Prostate gland (tissue), 2 donors: ENCODE measurements at regions not wholly inside any gene's neighbourhood (a gene's known extent, or its start where the extent isn't known, plus 50 kb on each side); places are given as distances from the start of the nearest gene placed in this dataset.

Experiments
- DNase-seq: peaks from one replicate; pipeline ENCODE4 v3.0.0-alpha.2; 2019; ENCODE audit warnings: low spot score
- H3K27ac ChIP-seq, 2 donors: fragments of 200-600 bp; sonication (generic); 2 replicates each; pipeline ENCODE4 v1.5.1; 2017 to 2019
- H3K27me3 ChIP-seq: fragments of 200-600 bp; sonication (generic); replicated peaks from 2 replicates; pipeline ENCODE4 v1.5.1; 2019; ENCODE audit not compliant: insufficient read depth
- H3K36me3 ChIP-seq, 2 donors: fragments of 200-600 bp; sonication (generic); 1 replicate in 1 of 2; 2 replicates in 1 of 2; pipeline versions ENCODE4 v1.5.1 to v1.8.1; 2017 to 2019
- H3K4me1 ChIP-seq: fragments of 200-600 bp; sonication (generic); replicated peaks from 2 replicates; pipeline ENCODE4 v1.5.1; 2019
- H3K4me3 ChIP-seq, 2 donors: fragments of 200-600 bp; sonication (generic); 2 replicates each; pipeline ENCODE4 v1.5.1; 2017 to 2019
- H3K9me3 ChIP-seq: fragments of 200-600 bp; sonication (generic); 2 replicates; pipeline ENCODE4 v1.5.1; 2017
- CTCF ChIP-seq, 4 experiments: fragments of 200-600 bp in 2 of 4; fragments of 450-650 bp in 2 of 4; sonication (generic) in 2 of 4; IDR thresholded peaks; 1 replicate in 3 of 4; 2 replicates in 1 of 4; pipeline ENCODE4 v1.5.1; 2016 to 2019; ENCODE audit warnings: antibody characterized with exemption in 4 of 4, mild to moderate bottlenecking in 2 of 4, moderate library complexity in 2 of 4
- POLR2A ChIP-seq: fragments of 450-650 bp; IDR thresholded peaks from one replicate; pipeline ENCODE4 v1.6.1; 2016; ENCODE audit warnings: antibody characterized with exemption, mild to moderate bottlenecking
- POLR2AphosphoS5 ChIP-seq: sonication (generic); formaldehyde crosslinking; IDR thresholded peaks from one replicate; pipeline ENCODE4 v1.6.1; 2017; ENCODE audit warnings: antibody characterized with exemption
- WGBS: methylation state at CpG from one replicate; pipeline ENCODE4 v1.1.5; 2018; 5-methylcytosine and 5-hydroxymethylcytosine counted together
- intact Hi-C: fragments of 100-400 bp; cut with DNase I; formaldehyde crosslinking; loops from one replicate; pipeline ENCODE4 v1.14.2; 2022

- H3K27ac ChIP-seq: no peak overlapping the region
- no peaks in the 10 kb centered on the region for H3K27me3 ChIP-seq
- TF ChIP-seq POLR2A: no peak
- no peak for TF ChIP-seq POLR2AphosphoS5
- TF ChIP-seq CTCF (IDR thresholded peaks at IDR 0.05): no peak
- H3K36me3 ChIP-seq: no peaks in the 10 kb centered on the region
- intact Hi-C loops: no loop called here
- no peak overlapping the region for H3K4me3 ChIP-seq
- no peak for DNase-seq
- H3K9me3 ChIP-seq: no peaks in the 10 kb centered on the region
- no peaks in the 10 kb centered on the region for H3K4me1 ChIP-seq
These were observed 908.1 kb upstream of the ALCAM start for GRCh38 chr3:104458657-104459056.

- Histone ChIP-seq H3K36me3 (no peaks in the 10 kb centered on the region), H3K9me3 (no peaks in the 10 kb centered on the region), H3K4me1 (no peaks in the 10 kb centered on the region), H3K27me3 (no peaks in the 10 kb centered on the region), H3K4me3 (no peak overlapping the region), H3K27ac (no peak overlapping the region)
- 56% methylated on average over 1 of the region's 1 CpG for WGBS
- DNase-seq: no peak
- intact Hi-C loops: no loop called here
- TF ChIP-seq POLR2A (no peak), CTCF (IDR thresholded peaks at IDR 0.05) (peak in 1 of 4 experiments; percentile 41)
These were observed 906.0 kb upstream of the ALCAM start for GRCh38 chr3:104460477-104461406.

- Histone ChIP-seq H3K4me3 (no peak overlapping the region), H3K4me1 (no peaks in the 10 kb centered on the region), H3K36me3 (no peaks in the 10 kb centered on the region), H3K9me3 (no peaks in the 10 kb centered on the region), H3K27me3 (no peaks in the 10 kb centered on the region), H3K27ac (no peak overlapping the region)
- intact Hi-C loops: no loop called here
- DNase-seq: no peak
- TF ChIP-seq POLR2AphosphoS5 (no peak), CTCF (IDR thresholded peaks at IDR 0.05) (no peak), POLR2A (no peak)
- WGBS: 81% methylated on average over 1 of the region's 1 CpG
These were observed 905.3 kb upstream of the ALCAM start for GRCh38 chr3:104461431-104461830.

- no peaks in the 10 kb centered on the region for H3K9me3 ChIP-seq
- H3K27ac ChIP-seq: no peak overlapping the region
- DNase-seq: no peak
- H3K4me3 ChIP-seq: no peak overlapping the region
- no peaks in the 10 kb centered on the region for H3K27me3 ChIP-seq
- TF ChIP-seq POLR2AphosphoS5 (no peak), POLR2A (no peak), CTCF (IDR thresholded peaks at IDR 0.05) (no peak)
- H3K36me3 ChIP-seq: no peaks in the 10 kb centered on the region
- intact Hi-C loops: no loop called here
- 62% methylated on average over 3 of the region's 3 CpGs for WGBS
- H3K4me1 ChIP-seq: no peaks in the 10 kb centered on the region
These were observed 894.5 kb upstream of the ALCAM start for GRCh38 chr3:104472221-104472620.

- Histone ChIP-seq H3K4me1 (no peaks in the 10 kb centered on the region), H3K9me3 (no peaks in the 10 kb centered on the region), H3K27ac (no peak overlapping the region), H3K27me3 (no peaks in the 10 kb centered on the region), H3K36me3 (no peaks in the 10 kb centered on the region), H3K4me3 (no peak overlapping the region)
- 65% methylated on average over 1 of the region's 1 CpG for WGBS
- DNase-seq: no peak
- TF ChIP-seq POLR2AphosphoS5 (no peak), CTCF (IDR thresholded peaks at IDR 0.05) (no peak), POLR2A (no peak)
- intact Hi-C loops: no loop called here
These were observed 892.7 kb upstream of the ALCAM start for GRCh38 chr3:104474011-104474410.
